ENCODE measurements at regions not wholly inside any gene's neighbourhood (a gene's known extent, or its start where the extent isn't known, plus 50 kb on each side); places are given as distances from the start of the nearest gene placed in this dataset.

- TF ChIP-seq MAX (IDR thresholded peaks at IDR 0.05) (no peak), TCF12 (IDR thresholded peaks at IDR 0.05; ENCODE audit: low read depth) (no peak)
These were observed 213.5 kb upstream of the TAPT1 start for GRCh38 chr4:16439768-16440167.

- TF ChIP-seq EGR1 (IDR thresholded peaks at IDR 0.05): no peak
- TF ChIP-seq TCF12 (IDR thresholded peaks at IDR 0.05; ENCODE audit: low read depth): no peak
- TF ChIP-seq RAD21 (IDR thresholded peaks at IDR 0.05; ENCODE audit: low read depth): no peak
- TF ChIP-seq FOXM1 (IDR thresholded peaks at IDR 0.05; ENCODE audit: borderline replicate concordance, low read depth): no peak
- no peak for TF ChIP-seq MAX (IDR thresholded peaks at IDR 0.05)
- no peak for TF ChIP-seq TEAD4 (IDR thresholded peaks at IDR 0.05)
- TF ChIP-seq CEBPB (IDR thresholded peaks at IDR 0.05): no peak
- no peak for TF ChIP-seq TAF1 (IDR thresholded peaks at IDR 0.05; ENCODE audit: low read depth)
- no peak for TF ChIP-seq EP300 (IDR thresholded peaks at IDR 0.05; ENCODE audit: borderline replicate concordance)
- no peak for TF ChIP-seq CREB1 (IDR thresholded peaks at IDR 0.05; ENCODE audit: low read depth)
- no peak for TF ChIP-seq USF1 (IDR thresholded peaks at IDR 0.05)
- no peak for TF ChIP-seq YY1 (IDR thresholded peaks at IDR 0.05; ENCODE audit: low read depth)
- TF ChIP-seq NFIC (IDR thresholded peaks at IDR 0.05): no peak
- TF ChIP-seq ZBTB7A (IDR thresholded peaks at IDR 0.05; ENCODE audit: low read depth): no peak
- TF ChIP-seq REST (IDR thresholded peaks at IDR 0.05; ENCODE audit: low read depth): no peak
These were observed 212.7 kb upstream of the TAPT1 start for GRCh38 chr4:16438986-16439385.

GRCh38 chr4:16437836-16438235 lies 211.6 kb upstream of the TAPT1 start:
- TF ChIP-seq CEBPB (IDR thresholded peaks at IDR 0.05): no peak
- no peak for TF ChIP-seq CREB1 (IDR thresholded peaks at IDR 0.05; ENCODE audit: low read depth)
- no peak for TF ChIP-seq RAD21 (IDR thresholded peaks at IDR 0.05; ENCODE audit: low read depth)
- no peak for TF ChIP-seq MAX (IDR thresholded peaks at IDR 0.05)
- no peak for TF ChIP-seq EGR1 (IDR thresholded peaks at IDR 0.05)
- no peak for TF ChIP-seq FOXM1 (IDR thresholded peaks at IDR 0.05; ENCODE audit: borderline replicate concordance, low read depth)
- no peak for TF ChIP-seq TAF1 (IDR thresholded peaks at IDR 0.05; ENCODE audit: low read depth)
- no peak for TF ChIP-seq REST (IDR thresholded peaks at IDR 0.05; ENCODE audit: low read depth)
- TF ChIP-seq TEAD4 (IDR thresholded peaks at IDR 0.05): no peak
- TF ChIP-seq YY1 (IDR thresholded peaks at IDR 0.05; ENCODE audit: low read depth): no peak
- TF ChIP-seq NFIC (IDR thresholded peaks at IDR 0.05): no peak
- TF ChIP-seq TCF12 (IDR thresholded peaks at IDR 0.05; ENCODE audit: low read depth): no peak
- TF ChIP-seq EP300 (IDR thresholded peaks at IDR 0.05; ENCODE audit: borderline replicate concordance): no peak
- no peak for TF ChIP-seq USF1 (IDR thresholded peaks at IDR 0.05)
- no peak for TF ChIP-seq ZBTB7A (IDR thresholded peaks at IDR 0.05; ENCODE audit: low read depth)

- no peak for TF ChIP-seq TAF1 (IDR thresholded peaks at IDR 0.05; ENCODE audit: low read depth)
- no peak for TF ChIP-seq TEAD4 (IDR thresholded peaks at IDR 0.05)
- no peak for TF ChIP-seq CEBPB (IDR thresholded peaks at IDR 0.05)
- no peak for TF ChIP-seq NFIC (IDR thresholded peaks at IDR 0.05)
- TF ChIP-seq USF1 (IDR thresholded peaks at IDR 0.05): no peak
- TF ChIP-seq REST (IDR thresholded peaks at IDR 0.05; ENCODE audit: low read depth): no peak
- TF ChIP-seq EP300 (IDR thresholded peaks at IDR 0.05; ENCODE audit: borderline replicate concordance): no peak
- no peak for TF ChIP-seq TCF12 (IDR thresholded peaks at IDR 0.05; ENCODE audit: low read depth)
- TF ChIP-seq RAD21 (IDR thresholded peaks at IDR 0.05; ENCODE audit: low read depth): no peak
- no peak for TF ChIP-seq MAX (IDR thresholded peaks at IDR 0.05)
- no peak for TF ChIP-seq EGR1 (IDR thresholded peaks at IDR 0.05)
- TF ChIP-seq FOXM1 (IDR thresholded peaks at IDR 0.05; ENCODE audit: borderline replicate concordance, low read depth): no peak
- TF ChIP-seq YY1 (IDR thresholded peaks at IDR 0.05; ENCODE audit: low read depth): no peak
- no peak for TF ChIP-seq ZBTB7A (IDR thresholded peaks at IDR 0.05; ENCODE audit: low read depth)
- no peak for TF ChIP-seq CREB1 (IDR thresholded peaks at IDR 0.05; ENCODE audit: low read depth)
These were observed 205.6 kb upstream of the TAPT1 start for GRCh38 chr4:16431866-16432265.

Measured in Ishikawa (cell line).